T-cell (primary cell): ENCODE measurements at regions not wholly inside any gene's neighbourhood (a gene's known extent, or its start where the extent isn't known, plus 50 kb on each side); places are given as distances from the start of the nearest gene placed in this dataset.
A peak's percentile ranks its signal among the peaks of the same experiment; 100 is the strongest.
"Not testable (repeated sequence)": the region's sequence is repeated elsewhere in the genome, so short reads cannot be mapped to it uniquely, and the experiment has no call there.

ENCODE experiments used
- ATAC-seq, 4 experiments: fragments of 200-7000 bp in 3 of 4; fragments of 150-1000 bp in 1 of 4; cut with Tn5 transposase; replicated peaks in 1 of 4; 1 replicate in 3 of 4; 2 replicates in 1 of 4; pipeline ENCODE4 v1.10.0; 2021; ENCODE audit warnings: moderate library complexity in 3 of 4, mild to moderate bottlenecking in 2 of 4, moderate number of reproducible peaks in 1 of 4
- CTCF ChIA-PET, 2 donors: fragments of 300-600 bp; sonication (Branson Sonifier 250); formaldehyde crosslinking; loops; one replicate each; lab custom pipeline; 2022; ENCODE audit warnings: antibody characterized with exemption in 2 of 2; lab: Charles Lee
- POLR2A ChIA-PET, 2 donors: fragments of 300-600 bp; sonication (Branson Sonifier 250); formaldehyde crosslinking; loops; one replicate each; lab custom pipeline; 2022; ENCODE audit warnings: antibody characterized with exemption in 2 of 2; lab: Charles Lee
- DNase-seq, 35 experiments: peaks; one replicate each; pipeline versions ENCODE4 v3.0.0 to v3.0.0-alpha.2; 2013 to 2023
- H3K27ac ChIP-seq: one replicate; pipeline ENCODE4 v1.5.1; 2013; ENCODE audit warnings: low read length
- H3K27me3 ChIP-seq, 2 experiments: replicated peaks in 1 of 2; 1 replicate in 1 of 2; 2 replicates in 1 of 2; pipeline versions ENCODE4 v1.6.1 to v1.7.0; 2013; ENCODE audit warnings: low read length in 1 of 2, mixed read lengths in 1 of 2; ENCODE audit not compliant: control insufficient read depth in 2 of 2, insufficient read depth in 2 of 2; ENCODE audit errors: extremely low read depth in 1 of 2
- H3K36me3 ChIP-seq, 2 donors: 1 replicate in 1 of 2; 2 replicates in 1 of 2; pipeline versions ENCODE4 v1.6.1 to v1.7.0; 2013; ENCODE audit warnings: low read length in 1 of 2; ENCODE audit not compliant: control insufficient read depth in 2 of 2, insufficient read depth in 1 of 2; ENCODE audit errors: extremely low read depth in 1 of 2
- H3K4me1 ChIP-seq, 2 experiments: 1 replicate in 1 of 2; 2 replicates in 1 of 2; pipeline versions ENCODE4 v1.6.1 to v1.7.0; 2013; ENCODE audit warnings: low read length in 2 of 2, mixed read lengths in 1 of 2; ENCODE audit not compliant: insufficient read depth in 2 of 2, control insufficient read depth in 1 of 2; ENCODE audit errors: extremely low read depth in 1 of 2
- H3K4me3 ChIP-seq, 2 donors: 1 replicate in 1 of 2; 2 replicates in 1 of 2; pipeline versions ENCODE4 v1.5.1 to v1.7.0; 2013; ENCODE audit warnings: mild to moderate bottlenecking in 2 of 2, low read length in 1 of 2, moderate library complexity in 1 of 2; ENCODE audit not compliant: control insufficient read depth in 1 of 2; ENCODE audit errors: extremely low read depth in 1 of 2
- H3K9me3 ChIP-seq: 2 replicates; pipeline ENCODE4 v1.7.0; 2013
- H3K27ac Mint-ChIP-seq, 2 donors: one replicate each; pipeline ENCODE4 v1.8.0; 2020 to 2021; ENCODE audit warnings: mild to moderate bottlenecking in 2 of 2, mixed read lengths in 2 of 2
- H3K27me3 Mint-ChIP-seq, 2 donors: one replicate each; pipeline ENCODE4 v1.8.0; 2021 to 2022; ENCODE audit warnings: mixed read lengths in 2 of 2
- H3K36me3 Mint-ChIP-seq: one replicate; pipeline ENCODE4 v1.8.0; 2021; ENCODE audit warnings: mixed read lengths
- H3K4me1 Mint-ChIP-seq, 3 donors: one replicate each; pipeline ENCODE4 v1.8.0; 2020 to 2022; ENCODE audit warnings: mixed read lengths in 3 of 3, mild to moderate bottlenecking in 1 of 3
- H3K4me3 Mint-ChIP-seq, 3 donors: one replicate each; pipeline ENCODE4 v1.8.0; 2020 to 2022; ENCODE audit warnings: mild to moderate bottlenecking in 3 of 3, mixed read lengths in 3 of 3, moderate library complexity in 3 of 3
- H3K9me3 Mint-ChIP-seq, 3 donors: one replicate each; pipeline ENCODE4 v1.8.0; 2020 to 2022; ENCODE audit warnings: mixed read lengths in 3 of 3
- WGBS: methylation state at CpG from one replicate; pipeline ENCODE4 v1.1.5; 2013; ENCODE audit warnings: missing lambda C conversion rate; ENCODE audit not compliant: insufficient coverage; 5-methylcytosine and 5-hydroxymethylcytosine counted together

GRCh38 chr15:20192982-20193929 lies 348.3 kb downstream of the GOLGA6L6 start:
- H3K27ac Mint-ChIP-seq, H3K9me3 ChIP-seq, H3K27ac ChIP-seq, H3K36me3 ChIP-seq, H3K4me1 ChIP-seq, H3K36me3 Mint-ChIP-seq, H3K27me3 ChIP-seq, H3K4me3 ChIP-seq, H3K4me1 Mint-ChIP-seq, H3K27me3 Mint-ChIP-seq, H3K9me3 Mint-ChIP-seq, H3K4me3 Mint-ChIP-seq, CTCF ChIA-PET: not testable (repeated sequence)
- POLR2A ChIA-PET: interaction anchor here in 1 of 2 donors (0.7 kb wide), 1 partner anchor 201 kb away, joined by 4 read pairs; no protein-coding TSS in a partner anchor
- DNase-seq (peak in 33 of 35 experiments; percentile 13 to 68 (median 43)), ATAC-seq (peak; percentile 75 to 89 (median 82))
- 20% methylated on average over 13 of the region's 16 CpGs for WGBS

GRCh38 chr15:20191508-20192125 lies 350.0 kb downstream of the GOLGA6L6 start:
- H3K9me3 Mint-ChIP-seq, H3K4me1 Mint-ChIP-seq, H3K36me3 ChIP-seq, H3K27me3 ChIP-seq, CTCF ChIA-PET, H3K4me1 ChIP-seq, H3K4me3 Mint-ChIP-seq, H3K4me3 ChIP-seq, H3K27ac ChIP-seq, H3K27ac Mint-ChIP-seq, H3K27me3 Mint-ChIP-seq, DNase-seq, POLR2A ChIA-PET, ATAC-seq, H3K36me3 Mint-ChIP-seq, H3K9me3 ChIP-seq: not testable (repeated sequence)
- 71% methylated on average over 2 of the region's 6 CpGs for WGBS

GRCh38 chr15:20188611-20189010 lies 353.0 kb downstream of the GOLGA6L6 start:
- H3K27ac ChIP-seq, H3K4me3 ChIP-seq, H3K4me3 Mint-ChIP-seq, H3K27me3 ChIP-seq, CTCF ChIA-PET, H3K27ac Mint-ChIP-seq, H3K36me3 Mint-ChIP-seq, ATAC-seq, H3K27me3 Mint-ChIP-seq, H3K36me3 ChIP-seq, H3K4me1 Mint-ChIP-seq, DNase-seq, H3K9me3 ChIP-seq, H3K9me3 Mint-ChIP-seq, H3K4me1 ChIP-seq, POLR2A ChIA-PET: not testable (repeated sequence)
- WGBS: 63% methylated on average over 3 of the region's 4 CpGs

GRCh38 chr15:20187370-20188355 lies 353.9 kb downstream of the GOLGA6L6 start:
- ATAC-seq, H3K27ac Mint-ChIP-seq, H3K4me3 Mint-ChIP-seq, POLR2A ChIA-PET, H3K4me3 ChIP-seq, CTCF ChIA-PET, H3K27me3 Mint-ChIP-seq, H3K27me3 ChIP-seq, H3K9me3 Mint-ChIP-seq, H3K9me3 ChIP-seq, DNase-seq, H3K36me3 Mint-ChIP-seq, H3K36me3 ChIP-seq, H3K4me1 ChIP-seq, H3K4me1 Mint-ChIP-seq, H3K27ac ChIP-seq: not testable (repeated sequence)
- whole genome bisulfite sequencing: 65% methylated on average over 1 of the region's 1 CpG

- H3K27ac ChIP-seq, H3K27me3 Mint-ChIP-seq, H3K4me3 ChIP-seq, H3K4me1 ChIP-seq, H3K27ac Mint-ChIP-seq, DNase-seq, CTCF ChIA-PET, H3K9me3 ChIP-seq, H3K4me3 Mint-ChIP-seq, H3K36me3 ChIP-seq, POLR2A ChIA-PET, H3K4me1 Mint-ChIP-seq, H3K9me3 Mint-ChIP-seq, ATAC-seq, H3K36me3 Mint-ChIP-seq, H3K27me3 ChIP-seq: not testable (repeated sequence)
- no CpG with 5 or more reads among the region's 13 CpGs for WGBS
Observed at GRCh38 chr15:20184879-20185278, 356.7 kb downstream of the GOLGA6L6 start.

GRCh38 chr15:20168221-20168620 lies 373.4 kb downstream of the GOLGA6L6 start:
- not testable (repeated sequence) for H3K36me3 ChIP-seq, DNase-seq
- WGBS: 72% methylated on average over 13 of the region's 33 CpGs

More at GRCh38 chr15:20168221-20168620, 373.4 kb downstream of the GOLGA6L6 start:
- ATAC-seq, H3K27ac ChIP-seq, POLR2A ChIA-PET, H3K4me3 ChIP-seq, H3K4me3 Mint-ChIP-seq, H3K27me3 Mint-ChIP-seq, H3K27ac Mint-ChIP-seq, H3K27me3 ChIP-seq, H3K9me3 Mint-ChIP-seq, CTCF ChIA-PET, H3K4me1 Mint-ChIP-seq, H3K36me3 Mint-ChIP-seq, H3K9me3 ChIP-seq, H3K4me1 ChIP-seq: not testable (repeated sequence)
